ENCODE measurements at regions not wholly inside any gene's neighbourhood (a gene's known extent, or its start where the extent isn't known, plus 50 kb on each side); places are given as distances from the start of the nearest gene placed in this dataset.
"Not testable (repeated sequence)": the region's sequence is repeated elsewhere in the genome, so short reads cannot be mapped to it uniquely, and the experiment has no call there.

- no peaks in the 10 kb centered on the region for H3K4me1 Mint-ChIP-seq
- H3K36me3 Mint-ChIP-seq: no peaks in the 10 kb centered on the region
- H3K27me3 Mint-ChIP-seq: no peaks in the 10 kb centered on the region
- no peaks in the 10 kb centered on the region for H3K9me3 Mint-ChIP-seq
- no peak overlapping the region for H3K27ac Mint-ChIP-seq
- H3K4me3 Mint-ChIP-seq: no peak overlapping the region
Observed at GRCh38 chr21:35606578-35606977, 453.7 kb downstream of the SETD4 start.

- Mint-ChIP-seq H3K27me3 (no peaks in the 10 kb centered on the region), H3K27ac (no peak overlapping the region), H3K36me3 (no peaks in the 10 kb centered on the region), H3K9me3 (no peaks in the 10 kb centered on the region), H3K4me1 (no peaks in the 10 kb centered on the region), H3K4me3 (no peak overlapping the region)
Observed at GRCh38 chr21:35606146-35606545, 454.2 kb downstream of the SETD4 start.

- no peaks in the 10 kb centered on the region for H3K9me3 Mint-ChIP-seq
- H3K36me3 Mint-ChIP-seq: no peaks in the 10 kb centered on the region
- H3K4me1 Mint-ChIP-seq: no peaks in the 10 kb centered on the region
- H3K27me3 Mint-ChIP-seq: no peaks in the 10 kb centered on the region
- no peak overlapping the region for H3K27ac Mint-ChIP-seq
- no peak overlapping the region for H3K4me3 Mint-ChIP-seq
Observed at GRCh38 chr21:35603494-35603893, 456.8 kb downstream of the SETD4 start.

- Mint-ChIP-seq H3K27ac (no peak overlapping the region), H3K4me1 (no peaks in the 10 kb centered on the region), H3K27me3 (no peaks in the 10 kb centered on the region), H3K9me3 (no peaks in the 10 kb centered on the region), H3K36me3 (no peaks in the 10 kb centered on the region), H3K4me3 (no peak overlapping the region)
Observed at GRCh38 chr21:35602811-35603362, 457.4 kb downstream of the SETD4 start.

- Mint-ChIP-seq H3K27ac (no peak overlapping the region), H3K4me1 (no peaks in the 10 kb centered on the region), H3K4me3 (no peak overlapping the region), H3K36me3 (no peaks in the 10 kb centered on the region), H3K27me3 (no peaks in the 10 kb centered on the region), H3K9me3 (no peaks in the 10 kb centered on the region)
Observed at GRCh38 chr21:35601211-35601610, 459.1 kb downstream of the SETD4 start.

GRCh38 chr21:35599164-35599563, 461.2 kb downstream of the SETD4 start:
- Mint-ChIP-seq H3K27ac (no peak overlapping the region), H3K9me3 (no peaks in the 10 kb centered on the region), H3K36me3 (no peaks in the 10 kb centered on the region), H3K27me3 (no peaks in the 10 kb centered on the region), H3K4me3 (no peak overlapping the region), H3K4me1 (no peaks in the 10 kb centered on the region)

- H3K9me3 Mint-ChIP-seq: no peaks in the 10 kb centered on the region
- no peaks in the 10 kb centered on the region for H3K36me3 Mint-ChIP-seq
- H3K27ac Mint-ChIP-seq: no peak overlapping the region
- H3K4me1 Mint-ChIP-seq: no peaks in the 10 kb centered on the region
- H3K27me3 Mint-ChIP-seq: no peaks in the 10 kb centered on the region
- H3K4me3 Mint-ChIP-seq: no peak overlapping the region
Observed at GRCh38 chr21:35597750-35598339, 462.5 kb downstream of the SETD4 start.

- Mint-ChIP-seq H3K36me3 (no peaks in the 10 kb centered on the region), H3K9me3 (no peaks in the 10 kb centered on the region), H3K27ac (no peak overlapping the region), H3K4me3 (no peak overlapping the region), H3K4me1 (no peaks in the 10 kb centered on the region), H3K27me3 (no peaks in the 10 kb centered on the region)
Observed at GRCh38 chr21:35594905-35595304, 465.4 kb downstream of the SETD4 start.

- Mint-ChIP-seq H3K4me3 (no peak overlapping the region), H3K4me1 (no peaks in the 10 kb centered on the region), H3K27me3 (no peaks in the 10 kb centered on the region), H3K9me3 (no peaks in the 10 kb centered on the region), H3K27ac (no peak overlapping the region), H3K36me3 (no peaks in the 10 kb centered on the region)
Observed at GRCh38 chr21:35593000-35593502, 467.3 kb downstream of the SETD4 start.

GRCh38 chr21:35590284-35590683, 470.0 kb downstream of the SETD4 start:
- H3K27ac Mint-ChIP-seq, H3K27me3 Mint-ChIP-seq, H3K9me3 Mint-ChIP-seq, H3K36me3 Mint-ChIP-seq, H3K4me3 Mint-ChIP-seq, H3K4me1 Mint-ChIP-seq: not testable (repeated sequence)

GRCh38 chr21:35587841-35588380, 472.4 kb downstream of the SETD4 start:
- H3K4me3 Mint-ChIP-seq: no peak overlapping the region
- H3K36me3 Mint-ChIP-seq: no peaks in the 10 kb centered on the region
- no peaks in the 10 kb centered on the region for H3K9me3 Mint-ChIP-seq
- H3K27ac Mint-ChIP-seq: no peak overlapping the region
- no peaks in the 10 kb centered on the region for H3K27me3 Mint-ChIP-seq
- no peaks in the 10 kb centered on the region for H3K4me1 Mint-ChIP-seq

- no peaks in the 10 kb centered on the region for H3K36me3 Mint-ChIP-seq
Observed at GRCh38 chr21:35586305-35586704, 474.0 kb downstream of the SETD4 start.

GRCh38 chr21:35585878-35586277, 474.4 kb downstream of the SETD4 start:
- Mint-ChIP-seq H3K4me1 (peaks cover 8% of the 10 kb centered on the region), H3K4me3 (no peak overlapping the region), H3K36me3 (no peaks in the 10 kb centered on the region), H3K27ac (no peak overlapping the region), H3K27me3 (no peaks in the 10 kb centered on the region), H3K9me3 (no peaks in the 10 kb centered on the region)

More at GRCh38 chr21:35586305-35586704, 474.0 kb downstream of the SETD4 start:
- Mint-ChIP-seq H3K27me3 (no peaks in the 10 kb centered on the region), H3K4me3 (no peak overlapping the region), H3K27ac (no peak overlapping the region), H3K4me1 (peaks cover 8% of the 10 kb centered on the region), H3K9me3 (no peaks in the 10 kb centered on the region)

- no peaks in the 10 kb centered on the region for H3K9me3 Mint-ChIP-seq
- H3K36me3 Mint-ChIP-seq: no peaks in the 10 kb centered on the region
- no peaks in the 10 kb centered on the region for H3K27me3 Mint-ChIP-seq
- no peak overlapping the region for H3K27ac Mint-ChIP-seq
- peaks cover 8% of the 10 kb centered on the region for H3K4me1 Mint-ChIP-seq
- H3K4me3 Mint-ChIP-seq: no peak overlapping the region
Observed at GRCh38 chr21:35585155-35585554, 475.2 kb downstream of the SETD4 start.

GRCh38 chr21:35583566-35584216, 476.6 kb downstream of the SETD4 start:
- no peak overlapping the region for H3K27ac Mint-ChIP-seq
- H3K27me3 Mint-ChIP-seq: no peaks in the 10 kb centered on the region
- H3K36me3 Mint-ChIP-seq: peaks cover under 1% of the 10 kb centered on the region
- H3K4me3 Mint-ChIP-seq: no peak overlapping the region
- H3K4me1 Mint-ChIP-seq: peaks cover 23% of the 10 kb centered on the region
- peaks cover 2% of the 10 kb centered on the region for H3K9me3 Mint-ChIP-seq

- Mint-ChIP-seq H3K4me1 (peaks cover 26% of the 10 kb centered on the region), H3K27ac (no peak overlapping the region), H3K9me3 (peaks cover 5% of the 10 kb centered on the region), H3K36me3 (peaks cover 1% of the 10 kb centered on the region), H3K27me3 (no peaks in the 10 kb centered on the region), H3K4me3 (no peak overlapping the region)
Observed at GRCh38 chr21:35582731-35583130, 477.6 kb downstream of the SETD4 start.

Measured in activated naive CD4-positive, alpha-beta T cell treated with anti-CD3 and anti-CD28 coated beads, Interleukin-2, amount 50 U/mL, for 24 hours (primary cell).